Uterus (tissue), 2 donors: ENCODE measurements at regions not wholly inside any gene's neighbourhood (a gene's known extent, or its start where the extent isn't known, plus 50 kb on each side); places are given as distances from the start of the nearest gene placed in this dataset.

Experiments
- CTCF ChIP-seq, 4 experiments: fragments of 200-600 bp in 2 of 4; fragments of 450-650 bp in 2 of 4; sonication (generic) in 2 of 4; IDR thresholded peaks; one replicate each; pipeline ENCODE4 v1.5.1; 2016 to 2019; ENCODE audit warnings: antibody characterized with exemption in 4 of 4, mild to moderate bottlenecking in 2 of 4, moderate library complexity in 1 of 4
- POLR2A ChIP-seq, 2 donors: fragments of 450-650 bp; IDR thresholded peaks; one replicate each; pipeline ENCODE4 v1.6.1; 2016; ENCODE audit warnings: antibody characterized with exemption in 2 of 2, mild to moderate bottlenecking in 1 of 2, moderate library complexity in 1 of 2

DNA sequence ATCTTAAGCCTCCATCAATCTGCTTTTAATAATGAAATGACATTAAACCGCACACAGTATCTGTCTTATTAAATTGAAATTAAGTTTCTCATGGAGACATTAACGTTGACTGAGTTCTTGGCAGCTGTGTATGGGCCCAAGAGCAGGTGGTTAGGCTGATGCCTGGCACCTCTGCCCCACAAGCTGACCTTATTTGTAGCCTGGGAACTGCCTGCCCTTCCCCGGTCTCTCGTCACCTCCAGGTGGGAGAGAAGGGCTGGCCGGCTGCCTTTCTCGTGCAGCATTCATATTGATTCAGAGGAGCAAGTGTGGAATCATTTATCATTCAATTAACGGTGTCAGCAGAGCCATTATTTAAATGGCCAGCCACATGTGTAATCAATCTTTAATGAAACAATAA lies 53.0 kb upstream of the FCN1 start:
- TF ChIP-seq CTCF (IDR thresholded peaks at IDR 0.05) (no peak), POLR2A (IDR thresholded peaks at IDR 0.05) (no peak)
